ENCODE measurements at regions not wholly inside any gene's neighbourhood (a gene's known extent, or its start where the extent isn't known, plus 50 kb on each side); places are given as distances from the start of the nearest gene placed in this dataset.
A peak's percentile ranks its signal among the peaks of the same experiment; 100 is the strongest.

- FAIRE-seq (no peak), DNase-seq (ENCODE audit: extremely low spot score, insufficient read length, low read depth) (no peak)
Observed at GRCh38 chr7:32428546-32428945, 61.6 kb downstream of the LSM5 start.

DNA sequence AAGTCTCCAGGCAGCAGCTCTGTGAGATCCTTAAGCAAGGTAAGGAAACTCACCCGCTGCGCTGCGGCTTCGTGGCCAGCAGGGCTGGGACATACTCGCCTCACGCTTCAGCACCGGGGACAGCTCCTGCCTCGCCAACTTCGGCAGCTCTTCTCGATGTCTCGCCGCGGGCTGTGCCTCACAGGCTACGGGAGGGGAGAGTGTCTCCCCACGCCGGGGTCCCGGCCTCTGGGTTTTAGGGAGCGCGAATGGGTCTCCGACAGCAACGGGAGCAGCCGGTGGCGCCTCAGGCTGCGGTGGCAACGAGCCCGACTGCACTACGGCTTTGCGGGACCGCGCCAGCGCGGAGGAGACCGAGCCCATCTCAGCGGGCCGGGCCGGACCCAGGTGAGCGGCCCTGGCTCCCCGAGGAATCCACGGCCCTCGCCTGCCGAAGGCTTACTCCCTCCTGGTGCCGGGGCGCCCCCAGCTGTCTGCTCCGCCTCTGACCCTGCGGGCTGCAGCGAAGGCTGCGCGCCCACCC is 62.4 kb downstream of the LSM5 start:
- DNase-seq (ENCODE audit: extremely low spot score, insufficient read length, low read depth): peak; percentile 7
- no peak for FAIRE-seq

DNA sequence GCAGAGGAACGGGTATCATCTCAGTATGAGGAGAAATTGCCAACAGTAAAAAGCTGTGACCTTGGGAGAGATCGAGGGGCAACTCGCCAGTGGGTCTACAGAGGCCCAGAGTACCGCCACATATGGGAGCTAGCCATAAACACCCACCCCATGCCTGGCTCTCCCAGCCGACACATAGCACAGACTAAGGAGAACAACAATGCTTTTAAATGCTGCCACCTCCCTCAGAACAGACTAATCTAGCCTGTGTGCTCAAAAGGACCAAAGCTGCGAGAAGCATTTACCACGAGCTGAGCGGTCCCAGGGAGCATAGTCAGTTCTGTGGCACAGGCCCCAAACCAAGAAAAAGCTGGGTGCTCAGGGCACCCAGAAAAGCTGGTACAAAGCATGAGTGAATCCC is 73.3 kb downstream of the LSM5 start:
- FAIRE-seq: no peak
- no peak for DNase-seq (ENCODE audit: extremely low spot score, insufficient read length, low read depth)

DNA sequence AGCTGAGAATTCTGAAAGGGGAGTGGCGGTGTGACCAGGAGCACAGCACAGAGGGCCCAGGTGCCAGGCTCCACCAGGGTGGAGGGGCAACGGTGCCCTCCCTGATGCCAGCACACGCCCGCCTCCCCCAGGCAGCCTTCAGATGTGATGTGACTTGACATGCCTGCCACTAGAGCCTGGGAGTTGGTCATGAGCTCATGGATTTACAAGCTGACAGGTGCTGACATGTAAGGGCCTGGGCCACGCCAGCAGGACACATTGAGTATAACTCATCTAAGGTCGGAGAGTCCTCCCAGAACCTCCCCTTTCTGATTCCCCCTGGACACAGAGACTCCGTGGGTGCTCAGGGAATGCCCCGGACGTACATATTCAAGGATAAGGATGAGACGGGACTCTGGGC is 74.2 kb downstream of the LSM5 start:
- DNase-seq (ENCODE audit: extremely low spot score, insufficient read length, low read depth) (no peak), FAIRE-seq (no peak)

DNA sequence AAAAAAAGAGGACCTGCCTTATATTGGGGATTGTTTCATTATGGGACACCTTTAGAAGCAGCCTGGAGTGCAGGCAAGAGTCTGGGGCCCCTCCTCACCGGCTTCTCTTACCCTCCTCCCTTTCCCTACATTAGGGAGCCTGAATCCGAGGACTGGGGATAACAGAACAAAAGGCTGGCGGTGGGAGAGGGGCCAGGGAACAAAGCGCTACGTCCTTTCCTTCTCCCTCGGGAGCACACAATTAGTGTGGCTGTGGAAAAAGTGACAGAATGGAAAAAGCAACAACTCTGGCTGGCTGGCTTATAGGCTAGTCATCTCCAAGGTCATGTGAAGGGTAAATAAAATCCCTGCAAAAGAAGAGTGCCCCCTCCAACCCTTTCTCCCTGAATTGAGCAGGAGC is 74.7 kb downstream of the LSM5 start:
- DNase-seq (ENCODE audit: extremely low spot score, insufficient read length, low read depth): no peak
- no peak for FAIRE-seq

DNA sequence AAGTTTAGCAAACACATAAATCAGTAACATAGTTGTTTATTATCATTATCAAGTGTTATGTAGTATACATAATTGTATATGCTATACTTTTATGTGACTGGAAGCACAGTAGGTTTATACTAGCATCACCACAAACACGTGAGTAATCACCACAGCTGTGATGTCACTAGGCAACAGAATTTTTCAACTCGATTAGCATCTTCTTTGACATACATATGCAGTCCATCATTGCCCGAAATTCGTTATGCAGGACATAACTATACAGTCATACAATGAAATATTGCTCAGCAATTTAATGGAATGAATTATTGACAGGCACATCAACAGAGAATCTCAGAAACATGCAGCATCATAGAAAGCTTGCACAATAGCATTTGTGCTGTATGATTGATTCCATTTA is 77.7 kb downstream of the LSM5 start:
- no peak for FAIRE-seq
- DNase-seq (ENCODE audit: extremely low spot score, insufficient read length, low read depth): no peak

- DNase-seq (ENCODE audit: extremely low spot score, insufficient read length, low read depth) (no peak), FAIRE-seq (no peak)
Observed at GRCh38 chr7:32410545-32410944, 79.6 kb downstream of the LSM5 start.

GRCh38 chr7:32406386-32406785 is 83.8 kb downstream of the LSM5 start:
- no peak for FAIRE-seq
- no peak for DNase-seq (ENCODE audit: extremely low spot score, insufficient read length, low read depth)

DNA sequence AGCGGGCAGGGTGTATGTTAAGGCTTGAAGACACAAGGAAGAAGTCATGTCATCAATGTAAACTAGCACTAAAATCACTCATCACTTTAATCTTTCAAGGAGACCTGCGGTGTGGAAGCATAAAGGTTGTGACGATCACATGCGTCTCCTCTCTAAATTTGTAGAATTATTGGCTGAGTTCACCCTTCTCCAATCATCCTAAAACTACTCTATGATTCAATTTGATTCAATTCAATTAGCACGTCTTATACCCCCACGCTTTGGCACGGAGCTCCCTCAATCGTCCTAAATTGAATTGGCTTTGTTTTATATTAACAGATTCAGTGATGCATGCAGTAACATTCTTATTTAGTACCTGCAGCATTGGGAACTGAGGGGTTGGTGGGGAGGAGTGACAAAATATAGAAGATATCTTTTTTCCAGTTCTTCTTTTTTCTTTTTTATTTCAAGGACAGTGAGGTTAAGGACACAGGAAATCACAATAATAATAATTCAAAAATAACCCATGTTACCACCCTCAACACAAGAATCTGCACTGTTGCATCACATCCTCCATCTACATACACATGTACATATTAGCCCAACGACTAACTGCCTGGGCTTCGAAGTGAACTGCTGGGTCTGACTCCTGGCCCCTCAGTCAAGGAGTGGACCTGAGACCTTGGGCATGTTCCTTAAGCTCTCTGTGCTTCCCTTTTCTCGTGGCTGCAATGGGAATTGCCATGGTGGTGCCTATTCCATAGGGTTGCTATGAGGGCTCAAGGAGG is 86.5 kb downstream of the LSM5 start:
- no peak for FAIRE-seq
- DNase-seq (ENCODE audit: extremely low spot score, insufficient read length, low read depth): no peak

DNA sequence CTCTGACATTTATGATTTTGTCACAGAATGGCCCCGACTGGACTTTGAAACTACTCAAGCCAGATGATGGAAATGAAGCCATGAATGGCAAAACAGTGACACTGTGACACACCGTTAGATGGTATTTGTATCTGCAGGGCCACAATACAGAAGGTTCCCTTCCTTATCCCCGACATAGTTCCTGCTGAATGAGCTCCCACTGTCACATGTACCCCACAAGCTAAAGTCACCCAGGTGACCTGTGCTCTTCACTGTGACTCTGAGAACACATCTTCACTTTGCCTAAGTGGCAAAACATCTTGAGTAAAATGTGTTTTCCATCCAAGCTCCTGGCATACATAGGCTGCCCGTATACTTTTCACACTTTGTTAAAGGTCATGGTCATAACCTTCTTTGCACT is 89.5 kb downstream of the LSM5 start:
- FAIRE-seq (no peak), DNase-seq (ENCODE audit: extremely low spot score, insufficient read length, low read depth) (no peak)

GRCh38 chr7:32399311-32399710 is 90.9 kb downstream of the LSM5 start:
- no peak for FAIRE-seq
- DNase-seq (ENCODE audit: extremely low spot score, insufficient read length, low read depth): no peak

DNA sequence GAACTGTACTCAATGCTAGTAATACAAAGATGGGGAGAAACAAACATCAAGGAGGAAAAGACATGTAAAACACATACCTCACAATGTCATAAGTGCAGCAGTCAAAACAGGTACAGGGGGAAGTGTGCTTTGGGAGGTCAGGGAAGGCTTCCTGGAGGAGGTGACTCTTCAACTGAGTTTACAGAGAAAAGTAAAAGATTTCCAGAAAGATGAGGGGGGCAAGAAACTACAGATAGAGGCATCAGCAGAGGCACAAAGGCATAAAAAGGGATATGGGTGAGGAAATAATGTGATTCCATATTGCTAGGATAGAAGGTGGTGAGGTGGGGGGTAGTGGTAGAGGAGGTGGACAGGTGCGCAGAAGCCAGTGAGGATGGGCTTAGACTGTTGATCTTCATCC is 95.0 kb downstream of the LSM5 start:
- FAIRE-seq (no peak), DNase-seq (ENCODE audit: extremely low spot score, insufficient read length, low read depth) (no peak)

DNA sequence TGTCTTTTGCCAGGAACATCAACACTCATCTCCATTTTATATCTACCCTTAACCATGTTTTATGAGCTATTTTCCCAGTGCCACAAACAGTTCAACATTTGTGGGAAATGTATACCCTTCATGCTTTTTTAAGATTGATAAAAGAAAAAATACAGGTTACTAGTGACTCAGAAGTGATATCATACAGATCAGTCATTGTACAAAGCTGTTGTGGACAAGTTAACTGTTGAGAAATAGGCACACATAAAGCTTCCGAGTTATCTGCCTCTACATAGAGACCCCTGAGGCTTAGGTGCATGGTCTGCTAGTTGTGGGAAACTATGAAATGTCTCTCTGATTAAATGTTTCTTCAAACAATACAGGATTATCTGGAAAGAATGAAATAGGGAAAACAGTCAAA is 96.3 kb downstream of the LSM5 start:
- FAIRE-seq (no peak), DNase-seq (ENCODE audit: extremely low spot score, insufficient read length, low read depth) (no peak)

DNA sequence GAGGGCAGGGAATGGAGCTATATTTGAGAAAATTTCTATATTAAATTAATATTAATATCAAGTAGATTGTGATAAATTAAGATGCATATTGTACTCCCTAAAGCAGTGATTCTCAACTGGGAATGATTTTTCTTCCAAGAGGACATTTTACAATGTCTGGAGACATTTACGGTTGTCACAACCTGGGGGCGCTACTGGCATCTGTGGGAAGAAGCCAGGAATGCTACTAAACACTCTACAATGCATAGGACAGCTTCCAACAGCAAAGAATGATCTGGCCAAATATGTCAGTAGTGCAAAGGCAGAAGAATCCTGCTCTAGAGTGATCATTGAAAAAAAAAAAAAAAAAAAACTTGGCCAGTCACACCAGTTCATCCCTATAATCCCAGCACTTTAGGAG is 100.0 kb downstream of the LSM5 start:
- DNase-seq (ENCODE audit: extremely low spot score, insufficient read length, low read depth) (no peak), FAIRE-seq (no peak)

DNA sequence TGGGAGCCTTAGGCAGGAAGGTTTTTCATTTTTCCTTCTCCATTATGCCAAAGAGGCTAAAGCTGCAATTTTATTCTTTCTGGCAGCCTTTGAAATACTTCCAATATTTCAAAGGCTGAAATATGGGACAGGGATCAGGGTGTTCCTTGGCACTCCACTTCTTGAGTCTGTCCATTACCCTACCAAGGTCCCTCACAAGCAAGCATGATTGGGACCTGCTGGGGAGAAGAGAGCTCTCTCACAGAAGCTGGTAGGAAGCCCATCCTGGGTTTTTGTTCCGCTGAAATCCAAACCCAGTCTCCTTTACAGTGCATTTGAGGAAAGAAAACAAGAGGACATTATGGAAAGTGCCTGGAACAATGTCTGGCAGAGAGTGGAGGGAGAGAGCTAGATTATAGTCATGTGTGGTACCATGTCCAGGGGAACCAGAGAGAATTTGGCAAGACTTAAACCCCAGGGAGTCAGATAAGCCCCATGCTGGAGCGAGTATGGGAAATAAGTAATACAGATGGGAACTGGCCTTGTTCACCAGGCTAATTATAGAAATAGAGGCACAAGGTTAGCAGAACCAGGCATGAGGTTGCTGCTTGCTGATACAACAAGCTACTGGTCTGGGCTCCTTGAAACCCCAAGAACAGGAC is 104.7 kb downstream of the LSM5 start:
- FAIRE-seq (no peak), DNase-seq (ENCODE audit: extremely low spot score, insufficient read length, low read depth) (no peak)

DNA sequence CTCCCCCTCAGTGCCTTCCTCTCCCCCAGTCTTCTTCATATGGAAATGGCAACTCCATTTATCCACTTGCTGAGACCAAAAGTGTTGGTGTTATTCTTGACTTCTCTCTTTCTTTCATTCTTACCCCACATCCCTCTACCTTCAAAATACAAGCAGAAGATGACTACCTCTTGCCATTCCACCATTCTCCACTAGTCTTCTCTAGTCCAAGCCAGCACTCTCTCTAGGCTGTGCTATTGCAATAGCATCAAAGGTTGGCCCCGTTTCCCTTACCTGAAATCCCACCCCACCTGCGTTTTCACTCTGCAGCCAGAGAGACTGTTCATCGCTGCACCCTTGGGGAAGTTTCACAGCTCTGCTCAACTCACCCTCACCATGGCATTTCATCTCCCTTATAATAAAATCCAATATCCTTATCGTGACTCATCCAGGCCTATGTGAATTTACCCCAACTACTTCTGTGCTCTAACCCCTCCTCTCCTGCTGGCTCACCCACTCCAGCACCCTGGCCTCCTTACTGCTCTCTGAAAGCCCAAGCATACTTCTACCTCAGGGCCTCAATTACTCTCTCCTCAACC is 109.1 kb downstream of the LSM5 start:
- no peak for DNase-seq (ENCODE audit: extremely low spot score, insufficient read length, low read depth)
- no peak for FAIRE-seq

- FAIRE-seq (no peak), DNase-seq (ENCODE audit: extremely low spot score, insufficient read length, low read depth) (no peak)
Observed at GRCh38 chr7:32379510-32380112, 110.6 kb downstream of the LSM5 start.

- no peak for FAIRE-seq
- no peak for DNase-seq (ENCODE audit: extremely low spot score, insufficient read length, low read depth)
Observed at GRCh38 chr7:32378988-32379387, 111.2 kb downstream of the LSM5 start.

- no peak for FAIRE-seq
Observed at GRCh38 chr7:32364581-32364980, 125.6 kb downstream of the LSM5 start.

DNA sequence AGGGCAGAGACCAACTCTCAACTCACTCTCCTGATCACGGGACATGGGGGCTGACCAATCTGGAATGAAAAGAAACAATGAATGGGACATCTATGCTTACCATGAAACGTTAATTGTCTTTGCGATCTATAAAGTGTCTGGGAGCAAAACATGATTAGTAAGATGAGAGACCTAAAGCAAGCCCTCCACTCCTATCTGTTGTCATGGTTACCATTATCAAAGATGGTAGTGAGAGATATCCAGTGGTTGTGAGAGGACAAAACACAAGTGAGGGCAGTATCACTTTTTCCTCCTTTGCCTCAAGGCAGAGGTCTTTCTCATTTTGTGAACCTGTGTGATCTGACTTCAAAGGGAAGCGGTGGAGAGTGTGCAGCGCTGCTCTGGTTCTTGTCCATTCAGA is 130.1 kb downstream of the LSM5 start:
- FAIRE-seq (no peak), DNase-seq (ENCODE audit: extremely low spot score, insufficient read length, low read depth) (no peak)

More at GRCh38 chr7:32364581-32364980, 125.6 kb downstream of the LSM5 start:
- no peak for DNase-seq (ENCODE audit: extremely low spot score, insufficient read length, low read depth)
